Fibroblast of skin of back (primary cell): ENCODE measurements at regions not wholly inside any gene's neighbourhood (a gene's known extent, or its start where the extent isn't known, plus 50 kb on each side); places are given as distances from the start of the nearest gene placed in this dataset.

Experiments used
- DNase-seq: peaks from one replicate; pipeline ENCODE4 v3.0.0-alpha.2; 2013

DNA sequence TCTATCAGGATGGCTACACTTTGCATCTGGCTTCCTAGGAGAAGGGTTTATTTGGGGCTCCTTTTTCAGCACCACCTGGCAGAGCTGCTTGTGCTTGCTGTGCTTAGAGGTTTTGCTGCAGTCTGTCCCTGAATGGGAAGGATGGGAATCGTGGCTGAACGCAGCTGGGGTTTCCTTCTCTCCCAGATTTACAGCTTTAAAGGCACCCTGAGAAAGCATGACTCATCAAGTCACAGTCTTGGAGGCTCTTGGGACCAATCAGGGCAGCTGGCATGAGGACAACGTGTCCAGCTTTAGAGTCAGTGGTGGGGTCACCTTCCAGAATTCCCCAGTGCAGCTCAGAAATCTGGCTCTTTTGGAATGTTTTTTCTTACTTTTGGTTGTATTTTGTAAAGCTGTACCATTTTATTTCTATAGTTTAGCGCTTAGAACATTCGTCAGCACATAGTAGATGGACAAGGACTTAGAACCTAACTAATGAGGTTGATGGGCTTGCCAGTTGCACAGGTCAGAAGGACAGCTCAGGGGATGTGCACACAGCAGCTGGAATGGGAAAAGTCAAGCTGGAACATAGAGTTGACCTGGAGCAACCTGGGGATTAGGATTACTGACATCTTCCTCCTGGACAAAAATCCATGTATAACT, 222.6 kb downstream of the PRDM2 start:
- no peak for DNase-seq

GRCh38 chr1:13926556-13926955, 226.6 kb downstream of the PRDM2 start:
- no peak for DNase-seq

DNA sequence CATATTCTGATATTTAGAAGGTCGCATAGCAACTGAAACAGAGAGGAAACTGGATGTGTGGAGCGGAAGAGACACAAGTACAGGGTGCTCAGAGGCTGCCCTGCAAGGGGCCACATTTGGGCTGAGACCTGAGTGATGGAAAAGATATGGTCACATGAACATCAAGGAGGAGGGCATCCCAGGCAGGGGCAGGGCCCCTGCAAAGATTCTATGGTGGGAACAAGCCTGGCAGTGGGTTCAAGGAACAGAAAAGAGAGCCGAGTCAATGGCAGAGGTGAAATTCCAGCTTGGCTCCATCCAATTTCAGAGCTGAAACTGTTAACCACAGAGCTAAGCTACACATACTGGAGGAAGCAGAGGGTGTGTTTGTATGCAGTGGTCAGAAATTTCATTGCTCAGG, 227.7 kb downstream of the PRDM2 start:
- no peak for DNase-seq

DNA sequence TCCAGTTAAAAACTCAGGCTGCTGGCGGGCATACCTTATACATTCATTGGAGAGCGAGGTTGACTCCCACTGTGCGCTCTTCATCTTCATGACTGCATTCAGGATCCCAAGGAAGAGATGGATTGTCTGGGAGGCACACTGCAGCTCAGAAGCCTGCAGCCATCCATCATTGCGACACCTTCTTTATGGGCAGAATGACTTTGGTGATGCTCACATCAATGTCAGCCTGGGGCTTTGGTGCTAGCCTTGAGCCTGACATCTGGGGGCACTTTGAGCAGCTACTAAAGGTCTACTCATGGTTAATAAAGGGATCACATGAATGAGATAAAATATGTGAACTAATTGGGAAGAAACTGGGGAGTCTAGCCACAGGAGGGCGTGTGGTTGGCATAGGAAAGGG, 229.3 kb downstream of the PRDM2 start:
- no peak for DNase-seq

DNA sequence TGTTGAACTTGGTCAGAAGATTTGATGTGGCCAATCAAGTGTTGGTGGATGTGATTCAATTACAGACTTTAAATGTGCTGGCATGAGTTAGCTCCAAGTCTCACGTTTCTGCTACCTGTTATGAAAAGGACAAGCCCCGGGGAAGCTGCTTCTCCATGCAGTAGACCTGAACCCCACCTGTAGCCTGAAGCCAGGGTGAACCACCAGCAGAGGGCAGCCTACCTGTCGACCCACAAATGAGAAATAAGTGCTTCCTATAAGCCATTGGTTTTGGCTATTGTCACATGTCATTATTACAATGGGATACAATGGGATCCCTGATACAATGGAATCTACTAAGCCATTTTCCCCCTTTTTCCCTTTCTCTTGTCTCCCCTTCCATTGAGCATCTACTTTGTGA, 230.2 kb downstream of the PRDM2 start:
- no peak for DNase-seq

GRCh38 chr1:13931226-13931625, 231.2 kb downstream of the PRDM2 start:
- no peak for DNase-seq

DNA sequence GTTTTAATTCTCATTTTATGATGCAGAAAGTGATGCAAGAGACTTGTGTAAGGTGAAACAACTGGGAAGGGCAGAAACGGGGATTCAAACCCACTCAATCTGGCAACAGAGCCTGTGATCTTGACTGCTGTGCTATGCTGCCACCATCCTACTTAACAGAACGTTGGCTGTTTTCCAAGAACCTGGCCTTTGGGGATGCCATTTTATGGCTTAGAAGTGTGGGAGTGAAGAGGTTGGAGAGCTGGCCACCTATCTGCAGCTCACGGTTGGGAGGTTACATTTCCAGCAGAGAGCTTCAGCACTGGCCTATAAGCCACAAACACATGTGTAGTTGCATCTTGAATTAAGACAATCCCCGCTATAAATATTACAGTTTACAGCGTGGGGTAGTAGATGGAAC, 235.3 kb downstream of the PRDM2 start:
- DNase-seq = no peak

GRCh38 chr1:13941315-13941714, 241.3 kb downstream of the PRDM2 start:
- DNase-seq = no peak

DNA sequence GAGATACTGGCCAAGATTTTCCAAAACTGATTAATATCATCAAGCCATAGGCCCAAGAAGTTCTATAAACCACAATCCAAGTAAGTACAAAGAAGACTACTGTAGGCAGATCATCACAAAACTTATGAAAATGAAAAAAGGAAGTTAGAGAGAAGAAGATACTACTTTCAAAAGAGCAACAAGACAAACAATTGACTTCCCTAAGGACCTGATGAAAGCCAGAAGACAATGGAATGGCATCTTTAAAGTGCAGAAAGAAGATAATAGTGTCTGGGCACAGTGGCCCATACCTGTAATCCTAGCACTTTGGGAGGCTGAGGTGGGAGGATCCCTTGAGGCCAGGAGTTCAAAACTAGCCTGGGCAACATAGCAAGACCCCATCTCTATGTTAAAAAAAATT, 243.1 kb downstream of the PRDM2 start:
- no peak for DNase-seq

GRCh38 chr1:13945856-13946255, 245.9 kb downstream of the PRDM2 start:
- no peak for DNase-seq

DNA sequence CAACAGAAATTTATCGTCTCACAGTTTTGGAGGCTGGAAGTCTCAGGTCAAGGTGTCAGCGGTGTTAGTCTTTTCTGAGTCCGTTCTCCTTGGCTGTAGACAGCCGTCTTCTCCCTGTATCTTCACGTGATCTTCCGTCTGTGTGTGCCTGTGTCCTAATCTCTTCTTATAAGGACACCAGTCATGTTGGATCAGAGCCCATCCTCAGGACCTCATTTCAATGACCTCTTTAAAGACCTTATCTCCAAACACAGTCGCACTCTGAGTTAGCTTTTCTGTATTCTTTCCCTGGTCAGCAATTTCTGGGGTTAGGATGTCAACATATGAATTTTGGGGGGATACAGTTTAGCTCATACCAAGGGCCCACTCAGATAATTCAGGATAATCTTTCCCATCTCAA, 247.7 kb downstream of the PRDM2 start:
- DNase-seq = no peak

DNA sequence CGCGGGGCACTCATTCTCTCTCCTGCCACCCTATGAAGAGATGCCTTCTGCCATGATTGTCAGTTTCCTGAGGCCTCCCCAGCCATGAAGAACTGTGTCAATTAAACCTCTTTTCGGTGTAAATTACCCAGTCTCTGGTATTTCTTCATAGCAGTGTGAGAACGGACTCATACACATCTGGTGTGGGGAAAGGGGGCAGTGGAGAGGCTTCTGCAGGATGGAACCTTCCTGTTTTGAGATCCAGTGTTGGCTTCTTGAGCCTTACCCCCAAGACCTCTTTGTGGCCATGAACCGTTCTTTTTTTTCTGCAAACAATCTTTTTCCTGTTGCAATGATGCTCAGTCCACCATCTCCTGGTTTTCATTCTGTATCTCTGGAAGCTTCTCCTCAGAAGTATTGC, 248.4 kb downstream of the PRDM2 start:
- DNase-seq = no peak

- DNase-seq = peak; percentile 17
Measured at GRCh38 chr1:13948888-13949391, 249.0 kb downstream of the PRDM2 start.

- DNase-seq = no peak
Measured at GRCh38 chr1:13949546-13949945, 249.6 kb downstream of the PRDM2 start.

DNA sequence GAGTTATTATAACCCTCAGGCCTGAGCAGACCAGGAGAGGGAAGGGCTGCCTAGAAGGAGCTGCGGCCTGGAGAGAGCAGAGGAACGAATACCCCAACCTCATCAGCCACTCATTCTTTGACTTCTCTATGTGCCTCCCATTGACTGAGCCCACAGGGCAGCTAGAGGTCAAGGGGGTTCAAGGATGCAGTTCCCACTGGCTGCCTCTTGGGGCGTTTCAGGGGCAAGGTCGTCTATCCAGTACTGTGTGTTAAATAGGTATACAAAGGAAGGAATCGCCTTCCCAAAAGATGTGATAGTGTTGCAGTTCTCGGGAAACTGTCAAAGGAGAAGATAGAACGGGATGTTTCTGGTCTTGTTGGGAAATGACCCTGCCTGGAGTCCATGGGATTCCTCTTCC, 250.6 kb downstream of the PRDM2 start:
- DNase-seq = no peak

GRCh38 chr1:13951793-13952751, 252.1 kb downstream of the PRDM2 start:
- DNase-seq = no peak

- DNase-seq = no peak
Measured at GRCh38 chr1:13952985-13953384, 253.0 kb downstream of the PRDM2 start.

DNA sequence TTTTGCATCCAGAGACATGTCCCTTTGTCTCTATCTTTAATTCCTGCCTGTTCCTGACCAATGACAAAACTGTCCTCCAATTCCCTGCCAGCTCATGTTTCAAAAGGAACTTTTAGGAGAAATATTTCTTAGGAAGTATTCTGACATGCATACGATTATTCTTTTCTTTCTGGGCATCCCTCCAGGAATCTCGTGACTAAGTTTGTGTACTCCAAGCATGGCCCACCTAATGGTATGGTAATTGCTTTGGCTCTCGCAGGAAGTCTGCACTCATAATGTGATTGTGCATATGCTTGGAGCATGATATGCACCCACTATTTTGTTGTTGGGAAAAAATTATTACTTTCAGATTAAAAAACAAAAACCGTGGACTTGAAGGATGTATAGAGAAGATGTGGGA, 256.4 kb downstream of the PRDM2 start:
- peak; percentile 22 for DNase-seq

DNA sequence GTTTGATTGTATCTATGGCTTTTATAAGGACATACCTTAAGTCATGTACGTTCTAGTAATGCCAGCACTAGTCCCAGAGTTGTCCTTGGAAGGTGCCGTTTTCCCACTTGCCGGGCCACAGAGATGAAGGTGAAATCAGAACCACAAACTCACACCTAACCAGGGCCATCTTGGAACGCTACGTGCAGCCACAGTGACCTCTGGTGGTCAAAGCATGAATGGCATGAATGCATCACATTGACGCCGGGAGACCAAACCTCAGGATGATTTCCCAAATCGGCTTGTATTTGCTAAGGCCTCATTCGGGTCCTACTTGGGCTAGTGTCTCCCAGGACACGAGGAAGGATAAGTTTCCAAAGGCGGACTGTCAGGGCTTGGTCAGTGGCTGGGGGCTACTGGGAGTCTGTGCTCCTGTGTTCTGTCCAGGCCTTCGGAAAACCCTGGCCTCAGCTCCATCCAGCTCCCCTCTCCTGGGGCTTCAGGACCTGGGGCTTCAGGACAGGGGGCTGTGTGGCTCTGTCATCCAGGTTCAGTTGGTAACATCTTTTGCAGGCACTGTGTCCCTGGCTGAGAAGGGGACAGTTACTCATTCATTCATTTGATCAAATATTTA, 260.5 kb downstream of the PRDM2 start:
- DNase-seq = peak; percentile 49

DNA sequence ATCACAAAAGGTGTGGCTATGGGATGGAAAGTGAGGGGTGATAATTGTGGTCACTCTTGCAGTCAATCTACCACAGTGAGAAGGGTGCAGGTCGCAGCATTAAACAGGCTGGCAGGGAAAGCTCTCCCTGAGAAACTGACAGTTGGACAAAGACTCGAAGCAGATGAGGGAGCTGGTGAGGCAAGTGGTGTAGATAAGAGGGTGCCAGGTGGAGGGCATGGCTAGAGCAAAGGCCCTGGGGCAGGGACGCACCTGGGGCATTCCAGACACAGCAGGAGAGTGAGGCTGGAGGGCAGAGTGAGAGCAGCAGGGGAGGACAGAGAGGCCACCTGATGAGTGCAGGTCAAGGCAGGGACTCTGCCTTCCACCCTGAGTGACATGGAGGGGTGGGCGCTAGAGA, 264.8 kb downstream of the PRDM2 start:
- DNase-seq = no peak

DNA sequence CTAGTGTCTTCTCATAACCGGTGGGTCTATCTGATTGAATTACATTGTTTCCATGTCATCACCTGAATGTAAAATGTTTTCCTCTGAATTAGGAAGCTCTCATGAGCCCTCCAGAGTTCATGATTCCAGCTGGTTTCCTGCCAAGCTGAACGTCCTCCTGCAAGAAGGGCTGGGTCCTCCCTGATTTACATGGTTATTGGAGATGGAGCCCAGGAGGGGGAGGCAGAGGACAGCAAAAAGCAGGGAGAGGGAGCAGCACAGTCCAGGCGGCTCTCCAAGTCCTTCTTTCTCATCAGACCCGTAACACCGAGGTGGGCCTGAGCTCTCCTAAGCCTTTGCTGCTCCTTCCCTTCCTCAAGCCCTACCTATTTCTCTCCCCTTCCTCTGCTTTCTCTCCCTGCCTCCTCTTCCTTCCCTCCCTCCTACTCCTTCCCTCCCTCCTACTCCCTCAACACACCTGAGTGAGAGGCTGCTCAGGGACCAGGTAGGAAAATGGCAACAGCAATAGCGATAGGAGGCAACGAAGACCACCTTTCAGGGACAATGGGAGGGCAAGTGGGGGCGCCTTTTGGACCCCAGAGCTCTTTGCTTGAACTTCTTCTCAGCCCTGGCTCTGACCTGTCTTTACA, 265.9 kb downstream of the PRDM2 start:
- peak; percentile 44 for DNase-seq

- DNase-seq = no peak
Measured at GRCh38 chr1:13967707-13968106, 267.7 kb downstream of the PRDM2 start.

- DNase-seq = no peak
Measured at GRCh38 chr1:13968361-13968760, 268.4 kb downstream of the PRDM2 start.
